GM10248 (cell line): ENCODE measurements at regions not wholly inside any gene's neighbourhood (a gene's known extent, or its start where the extent isn't known, plus 50 kb on each side); places are given as distances from the start of the nearest gene placed in this dataset.
A peak's percentile ranks its signal among the peaks of the same experiment; 100 is the strongest.

Experiments
- CTCF ChIA-PET: fragments of 300-600 bp; sonication (Branson Sonifier 250); formaldehyde crosslinking; extraction: SDS; loops from one replicate; lab custom pipeline; 2021; ENCODE audit warnings: antibody characterized with exemption; lab: Yijun Ruan, JAX
- POLR2A ChIA-PET: fragments of 350-650 bp; sonication (Branson Sonifier 250); formaldehyde crosslinking; extraction: SDS; loops from one replicate; lab custom pipeline; 2020; ENCODE audit warnings: antibody characterized with exemption; lab: Yijun Ruan, JAX
- DNase-seq: peaks from one replicate; pipeline ENCODE4 v3.0.0; 2012; ENCODE audit errors: extremely low spot score
- TF ChIP-seq, protein P1 (sequence below): IDR thresholded peaks from 2 replicates; pipeline ENCODE4 v1.5.1; 2012; ENCODE audit warnings: mild to moderate bottlenecking, low read depth; ENCODE audit errors: extremely low read depth, missing control alignments, control extremely low read depth

DNA sequence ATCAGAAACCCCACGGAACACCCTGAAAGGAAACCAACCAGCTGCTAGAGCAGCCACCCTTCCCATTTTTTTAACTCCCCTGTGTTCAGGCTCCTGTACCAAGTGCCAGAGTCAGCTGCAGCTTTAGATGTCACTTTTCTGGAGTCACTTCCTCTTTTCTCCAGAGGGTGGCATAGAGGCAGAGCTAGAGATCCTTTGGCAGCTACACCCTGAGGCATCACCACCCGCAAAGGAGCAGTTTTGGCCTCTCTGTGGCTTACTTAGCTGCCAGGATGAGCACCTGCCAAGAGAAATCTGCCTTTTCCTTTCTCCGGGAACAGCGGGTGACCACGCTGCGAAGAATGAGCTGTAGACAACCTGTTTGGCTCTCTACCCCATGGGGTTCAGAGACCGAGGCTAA lies 58.0 kb upstream of the CHRDL1 start:
- ChIA-PET POLR2A (no interaction called here), CTCF (interaction anchor here (0.6 to 5.9 kb wide), 4 partner anchors 11 to 403 kb away, joined by 3 to 28 read pairs (median 10); no protein-coding TSS in a partner anchor)
- TF ChIP-seq, protein P1, sequence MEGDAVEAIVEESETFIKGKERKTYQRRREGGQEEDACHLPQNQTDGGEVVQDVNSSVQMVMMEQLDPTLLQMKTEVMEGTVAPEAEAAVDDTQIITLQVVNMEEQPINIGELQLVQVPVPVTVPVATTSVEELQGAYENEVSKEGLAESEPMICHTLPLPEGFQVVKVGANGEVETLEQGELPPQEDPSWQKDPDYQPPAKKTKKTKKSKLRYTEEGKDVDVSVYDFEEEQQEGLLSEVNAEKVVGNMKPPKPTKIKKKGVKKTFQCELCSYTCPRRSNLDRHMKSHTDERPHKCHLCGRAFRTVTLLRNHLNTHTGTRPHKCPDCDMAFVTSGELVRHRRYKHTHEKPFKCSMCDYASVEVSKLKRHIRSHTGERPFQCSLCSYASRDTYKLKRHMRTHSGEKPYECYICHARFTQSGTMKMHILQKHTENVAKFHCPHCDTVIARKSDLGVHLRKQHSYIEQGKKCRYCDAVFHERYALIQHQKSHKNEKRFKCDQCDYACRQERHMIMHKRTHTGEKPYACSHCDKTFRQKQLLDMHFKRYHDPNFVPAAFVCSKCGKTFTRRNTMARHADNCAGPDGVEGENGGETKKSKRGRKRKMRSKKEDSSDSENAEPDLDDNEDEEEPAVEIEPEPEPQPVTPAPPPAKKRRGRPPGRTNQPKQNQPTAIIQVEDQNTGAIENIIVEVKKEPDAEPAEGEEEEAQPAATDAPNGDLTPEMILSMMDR: no peak
- DNase-seq: no peak

GRCh38 chrX:110852180-110852579 lies 56.6 kb upstream of the CHRDL1 start:
- ChIA-PET POLR2A (no interaction called here), CTCF (interaction anchor here (1.0 to 5.9 kb wide), 2 partner anchors 401 to 441 kb away, joined by 3 to 28 read pairs; no protein-coding TSS in a partner anchor)
- DNase-seq: peak; percentile 18
- TF ChIP-seq, protein P1: peak; percentile 23

- POLR2A ChIA-PET: no interaction called here
- TF ChIP-seq, protein P1: no peak
- no peak for DNase-seq
- CTCF ChIA-PET: interaction anchor here (1.2 to 5.9 kb wide), 2 partner anchors 12 to 401 kb away, joined by 3 to 28 read pairs; no protein-coding TSS in a partner anchor
These were observed 56.2 kb upstream of the CHRDL1 start for GRCh38 chrX:110851780-110852179.

DNA sequence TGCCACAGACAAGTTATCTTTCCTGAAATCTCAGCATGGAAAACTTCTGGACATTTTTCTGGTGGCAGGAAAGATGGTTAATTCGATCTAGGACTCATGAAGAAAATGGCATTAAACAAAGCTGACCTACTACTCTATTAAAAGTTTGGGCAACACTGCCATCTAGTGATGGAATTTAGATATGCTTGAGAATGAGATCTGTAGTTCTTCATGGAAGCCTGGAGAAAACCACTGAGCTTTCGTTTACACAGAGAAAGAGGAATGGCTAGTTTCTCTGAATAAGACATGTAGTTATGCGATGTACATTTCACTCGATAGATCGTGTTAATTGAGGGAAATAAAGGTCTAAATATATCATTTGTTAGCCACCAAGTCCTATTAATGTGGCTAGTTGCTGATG lies 51.7 kb upstream of the CHRDL1 start:
- peak; percentile 35 for DNase-seq
- ChIA-PET CTCF (interaction anchor here (0.9 to 3.3 kb wide), 19 partner anchors 9 to 702 kb away, joined by 3 to 61 read pairs (median 4); no protein-coding TSS in a partner anchor), POLR2A (no interaction called here)
- TF ChIP-seq, protein P1: peak; percentile 25

DNA sequence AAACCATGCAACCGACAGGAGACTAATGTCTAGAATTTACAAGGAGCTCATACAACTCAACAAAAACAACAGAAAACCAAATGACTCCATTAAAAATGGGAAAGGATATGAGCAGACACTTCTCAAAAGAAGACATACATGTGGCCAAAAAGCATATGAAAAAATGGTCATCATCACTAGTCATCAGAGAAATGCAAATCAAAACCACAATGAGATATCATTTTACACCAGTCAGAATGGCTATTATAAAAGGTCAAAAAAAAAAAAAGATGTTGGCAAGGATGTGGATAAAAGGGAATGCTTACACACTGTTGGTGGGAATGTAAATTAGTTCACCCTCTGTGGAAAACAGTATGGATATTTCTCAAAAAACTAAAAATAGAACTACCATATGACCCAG lies 50.5 kb upstream of the CHRDL1 start:
- ChIA-PET POLR2A (no interaction called here), CTCF (interaction anchor here (1.3 to 3.3 kb wide), 4 partner anchors 10 to 687 kb away, joined by 5 to 61 read pairs (median 6); no protein-coding TSS in a partner anchor)
- TF ChIP-seq, protein P1: no peak
- DNase-seq: no peak
